Type B pancreatic cell (in vitro differentiated cells): ENCODE measurements at regions not wholly inside any gene's neighbourhood (a gene's known extent, or its start where the extent isn't known, plus 50 kb on each side); places are given as distances from the start of the nearest gene placed in this dataset.

Source experiments
- DNase-seq: peaks from one replicate; pipeline ENCODE4 v3.0.0; 2021; ENCODE audit warnings: mixed read lengths; ENCODE audit not compliant: unreplicated experiment; ENCODE audit errors: extremely low spot score
- H3K27ac Mint-ChIP-seq: 2 replicates; pipeline ENCODE4 v1.8.0; 2021; ENCODE audit warnings: mild to moderate bottlenecking, mixed read lengths
- H3K27me3 Mint-ChIP-seq: 2 replicates; pipeline ENCODE4 v1.8.0; 2021; ENCODE audit warnings: mixed read lengths
- H3K36me3 Mint-ChIP-seq: 2 replicates; pipeline ENCODE4 v1.8.0; 2021; ENCODE audit warnings: mixed read lengths
- H3K4me1 Mint-ChIP-seq: one replicate; pipeline ENCODE4 v1.8.0; 2021; ENCODE audit warnings: mixed read lengths; ENCODE audit not compliant: unreplicated experiment
- H3K4me3 Mint-ChIP-seq: 2 replicates; pipeline ENCODE4 v1.8.0; 2021; ENCODE audit warnings: mild to moderate bottlenecking, mixed read lengths
- H3K9me3 Mint-ChIP-seq: 2 replicates; pipeline ENCODE4 v1.8.0; 2021; ENCODE audit warnings: mixed read lengths
- CTCF ChIP-seq: fragments of 200-600 bp; sonication (generic); conservative IDR thresholded peaks from 2 replicates; pipeline ENCODE4 v1.5.0; 2021; ENCODE audit warnings: antibody characterized with exemption, mild to moderate bottlenecking

DNA sequence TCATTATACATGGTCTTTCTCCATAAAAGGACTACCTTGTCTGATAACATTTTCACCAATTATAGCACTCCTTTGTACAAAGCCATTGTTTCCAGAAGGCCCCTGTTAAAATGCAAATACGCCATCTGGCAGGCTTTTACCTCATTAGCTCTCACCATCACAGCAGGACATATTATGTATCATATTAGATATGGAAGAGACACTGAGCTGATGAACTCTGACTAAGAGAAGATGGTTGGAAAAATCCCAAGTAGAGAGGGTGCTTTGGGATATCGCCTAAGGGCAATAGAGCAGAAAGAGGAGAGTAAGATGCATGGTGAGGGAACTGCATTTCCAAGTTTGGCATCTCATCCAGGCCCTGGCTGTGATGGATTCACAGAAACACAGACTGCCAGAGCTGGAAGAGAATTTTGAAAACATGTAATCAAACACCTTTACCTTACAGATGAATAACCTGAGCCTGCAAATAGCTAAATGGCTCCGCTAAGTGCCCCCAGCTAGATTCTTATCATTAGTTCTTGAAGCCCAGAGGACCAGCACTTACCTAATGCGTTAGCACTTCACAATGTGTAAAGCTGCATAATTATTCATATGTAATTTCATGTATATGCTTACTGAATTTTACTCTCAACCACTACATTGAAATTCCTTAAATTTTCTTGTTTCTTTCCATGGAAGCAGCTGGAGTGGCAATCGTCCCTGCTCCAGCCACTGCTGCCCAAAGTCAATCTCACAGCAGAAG lies 393.6 kb upstream of the IZUMO3 start:
- Mint-ChIP-seq H3K27me3 (no peaks in the 10 kb centered on the region), H3K36me3 (no peaks in the 10 kb centered on the region), H3K9me3 (no peaks in the 10 kb centered on the region), H3K4me3 (no peak overlapping the region), H3K27ac (no peak overlapping the region), H3K4me1 (no peaks in the 10 kb centered on the region)
- TF ChIP-seq CTCF = no peak
- no peak for DNase-seq

GRCh38 chr9:24936117-24936516 lies 390.4 kb upstream of the IZUMO3 start:
- Mint-ChIP-seq H3K9me3 (no peaks in the 10 kb centered on the region), H3K27ac (no peak overlapping the region), H3K36me3 (no peaks in the 10 kb centered on the region), H3K27me3 (no peaks in the 10 kb centered on the region), H3K4me1 (no peaks in the 10 kb centered on the region), H3K4me3 (no peak overlapping the region)
- DNase-seq = no peak
- no peak for TF ChIP-seq CTCF

GRCh38 chr9:24932785-24933184 lies 387.1 kb upstream of the IZUMO3 start:
- no peaks in the 10 kb centered on the region for H3K9me3 Mint-ChIP-seq
- no peaks in the 10 kb centered on the region for H3K4me1 Mint-ChIP-seq
- H3K27me3 Mint-ChIP-seq = no peaks in the 10 kb centered on the region
- TF ChIP-seq CTCF = no peak
- H3K4me3 Mint-ChIP-seq = no peak overlapping the region
- no peaks in the 10 kb centered on the region for H3K36me3 Mint-ChIP-seq
- no peak overlapping the region for H3K27ac Mint-ChIP-seq
- DNase-seq = no peak

GRCh38 chr9:24931894-24932293 lies 386.2 kb upstream of the IZUMO3 start:
- DNase-seq = no peak
- Mint-ChIP-seq H3K9me3 (no peaks in the 10 kb centered on the region), H3K4me1 (no peaks in the 10 kb centered on the region), H3K4me3 (no peak overlapping the region), H3K27ac (no peak overlapping the region), H3K36me3 (no peaks in the 10 kb centered on the region), H3K27me3 (no peaks in the 10 kb centered on the region)
- TF ChIP-seq CTCF = no peak

- Mint-ChIP-seq H3K27me3 (no peaks in the 10 kb centered on the region), H3K4me3 (no peak overlapping the region), H3K27ac (no peak overlapping the region), H3K9me3 (no peaks in the 10 kb centered on the region), H3K36me3 (no peaks in the 10 kb centered on the region), H3K4me1 (no peaks in the 10 kb centered on the region)
- no peak for DNase-seq
- no peak for TF ChIP-seq CTCF
These were observed 367.1 kb upstream of the IZUMO3 start for GRCh38 chr9:24912767-24913166.

DNA sequence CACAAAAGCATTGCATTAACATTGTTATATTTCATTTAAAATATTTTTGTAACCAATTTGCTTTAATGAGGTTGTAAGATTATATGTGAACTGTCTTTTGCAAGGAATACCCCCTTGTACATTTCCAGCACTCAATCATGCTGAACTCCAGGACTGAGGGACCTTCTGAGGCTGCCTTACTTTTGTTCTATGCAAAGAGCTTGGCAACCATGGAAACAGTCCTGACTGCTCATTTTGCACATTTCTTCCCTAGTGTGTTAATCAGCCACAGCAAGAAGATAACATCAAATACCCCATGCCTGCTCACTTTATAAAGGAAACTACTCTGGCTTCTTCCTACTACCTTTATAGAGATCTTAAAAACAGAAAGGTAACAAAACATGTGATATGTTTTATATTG lies 355.6 kb upstream of the IZUMO3 start:
- Mint-ChIP-seq H3K4me3 (no peak overlapping the region), H3K27me3 (no peaks in the 10 kb centered on the region), H3K4me1 (no peaks in the 10 kb centered on the region), H3K27ac (no peak overlapping the region), H3K36me3 (no peaks in the 10 kb centered on the region), H3K9me3 (no peaks in the 10 kb centered on the region)
- no peak for TF ChIP-seq CTCF
- DNase-seq = no peak
